ENCODE measurements at regions not wholly inside any gene's neighbourhood (a gene's known extent, or its start where the extent isn't known, plus 50 kb on each side); places are given as distances from the start of the nearest gene placed in this dataset.

GRCh38 chr2:30860003-30860725 is 52.9 kb upstream of the CAPN13 start:
- H3K4me3 ChIP-seq: no peak overlapping the region
- intact Hi-C loops (cut with DNase I): loop anchor here in 8 of 10 donors (5.0 to 10.0 kb wide), 7 partner anchors 143 to 475 kb away; no protein-coding TSS in a partner anchor
- TF ChIP-seq, protein P1, sequence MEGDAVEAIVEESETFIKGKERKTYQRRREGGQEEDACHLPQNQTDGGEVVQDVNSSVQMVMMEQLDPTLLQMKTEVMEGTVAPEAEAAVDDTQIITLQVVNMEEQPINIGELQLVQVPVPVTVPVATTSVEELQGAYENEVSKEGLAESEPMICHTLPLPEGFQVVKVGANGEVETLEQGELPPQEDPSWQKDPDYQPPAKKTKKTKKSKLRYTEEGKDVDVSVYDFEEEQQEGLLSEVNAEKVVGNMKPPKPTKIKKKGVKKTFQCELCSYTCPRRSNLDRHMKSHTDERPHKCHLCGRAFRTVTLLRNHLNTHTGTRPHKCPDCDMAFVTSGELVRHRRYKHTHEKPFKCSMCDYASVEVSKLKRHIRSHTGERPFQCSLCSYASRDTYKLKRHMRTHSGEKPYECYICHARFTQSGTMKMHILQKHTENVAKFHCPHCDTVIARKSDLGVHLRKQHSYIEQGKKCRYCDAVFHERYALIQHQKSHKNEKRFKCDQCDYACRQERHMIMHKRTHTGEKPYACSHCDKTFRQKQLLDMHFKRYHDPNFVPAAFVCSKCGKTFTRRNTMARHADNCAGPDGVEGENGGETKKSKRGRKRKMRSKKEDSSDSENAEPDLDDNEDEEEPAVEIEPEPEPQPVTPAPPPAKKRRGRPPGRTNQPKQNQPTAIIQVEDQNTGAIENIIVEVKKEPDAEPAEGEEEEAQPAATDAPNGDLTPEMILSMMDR (IDR thresholded peaks at IDR 0.05): no peak
- no peaks in the 10 kb centered on the region for H3K27me3 ChIP-seq
- DNase-seq: no peak
- peaks cover 0 to 10% (median 0%) of the 10 kb centered on the region in 11 donors for H3K9me3 ChIP-seq
- no peaks in the 10 kb centered on the region for H3K36me3 ChIP-seq
- ATAC-seq: peak in 4 of 8 donors; percentile 41 to 94 (median 62)
- no peak overlapping the region for H3K27ac ChIP-seq
- 71% methylated on average over 7 of the region's 7 CpGs for WGBS, 2 donors
- peaks cover 0 to 5% (median 0%) of the 10 kb centered on the region in 9 donors for H3K4me1 ChIP-seq
